Suprapubic skin (tissue), 4 donors: ENCODE measurements at regions not wholly inside any gene's neighbourhood (a gene's known extent, or its start where the extent isn't known, plus 50 kb on each side); places are given as distances from the start of the nearest gene placed in this dataset.

ENCODE experiments used
- DNase-seq, 2 donors: peaks; one replicate each; pipeline ENCODE4 v3.0.0-alpha.2; 2019; ENCODE audit warnings: low spot score in 2 of 2
- H3K27ac ChIP-seq: fragments of 200-600 bp; sonication (generic); one replicate; pipeline ENCODE4 v1.5.1; 2019
- H3K27me3 ChIP-seq: fragments of 200-600 bp; sonication (generic); one replicate; pipeline ENCODE4 v1.5.1; 2019
- H3K36me3 ChIP-seq: fragments of 200-600 bp; sonication (generic); one replicate; pipeline ENCODE4 v1.5.1; 2019
- H3K4me1 ChIP-seq: fragments of 200-600 bp; sonication (generic); one replicate; pipeline ENCODE4 v1.5.1; 2019
- H3K4me3 ChIP-seq: fragments of 200-600 bp; sonication (generic); one replicate; pipeline ENCODE4 v1.5.1; 2019; ENCODE audit warnings: mild to moderate bottlenecking
- H3K9me3 ChIP-seq: fragments of 200-600 bp; sonication (generic); one replicate; pipeline ENCODE4 v1.5.1; 2019
- CTCF ChIP-seq, 2 donors: fragments of 200-600 bp in 1 of 2; fragments of 450-650 bp in 1 of 2; sonication (generic) in 1 of 2; IDR thresholded peaks; one replicate each; pipeline ENCODE4 v1.5.1; 2016 to 2019; ENCODE audit warnings: antibody characterized with exemption in 2 of 2, mild to moderate bottlenecking in 1 of 2, moderate library complexity in 1 of 2
- EP300 ChIP-seq: sonication (generic); formaldehyde crosslinking; IDR thresholded peaks from one replicate; pipeline ENCODE4 v1.6.1; 2017; ENCODE audit warnings: antibody characterized with exemption
- POLR2A ChIP-seq, 2 donors: fragments of 450-650 bp; IDR thresholded peaks; one replicate each; pipeline ENCODE4 v1.6.1; 2017; ENCODE audit warnings: antibody characterized with exemption in 2 of 2, mild to moderate bottlenecking in 2 of 2, moderate library complexity in 2 of 2
- POLR2AphosphoS5 ChIP-seq, 3 donors: sonication (generic); formaldehyde crosslinking; IDR thresholded peaks; one replicate each; pipeline ENCODE4 v1.6.1; 2017; ENCODE audit warnings: antibody characterized with exemption in 3 of 3
- WGBS: methylation state at CpG from one replicate; pipeline ENCODE4 v1.1.5; 2018; 5-methylcytosine and 5-hydroxymethylcytosine counted together

- Histone ChIP-seq H3K27me3 (no peaks in the 10 kb centered on the region), H3K27ac (peak overlapping the region; percentile 63), H3K4me3 (no peak overlapping the region), H3K36me3 (no peaks in the 10 kb centered on the region), H3K4me1 (peaks cover 48% of the 10 kb centered on the region), H3K9me3 (no peaks in the 10 kb centered on the region)
- DNase-seq, result no peak
- 57% methylated on average over 5 of the region's 5 CpGs for WGBS
- TF ChIP-seq POLR2A (IDR thresholded peaks at IDR 0.05) (no peak), EP300 (no peak), POLR2AphosphoS5 (IDR thresholded peaks at IDR 0.05) (no peak), CTCF (IDR thresholded peaks at IDR 0.05) (no peak)
These were observed 87.7 kb downstream of the CEBPB start for GRCh38 chr20:50278377-50278683.

GRCh38 chr20:50278684-50279531, 88.3 kb downstream of the CEBPB start:
- H3K27me3 ChIP-seq, result no peaks in the 10 kb centered on the region
- H3K36me3 ChIP-seq, result no peaks in the 10 kb centered on the region
- peak overlapping the region; percentile 63 for H3K27ac ChIP-seq
- WGBS, result 63% methylated on average over 11 of the region's 17 CpGs
- no peaks in the 10 kb centered on the region for H3K9me3 ChIP-seq
- DNase-seq, result peak; percentile 72 to 91
- TF ChIP-seq EP300 (no peak), POLR2AphosphoS5 (IDR thresholded peaks at IDR 0.05) (peak in 1 of 3 donors; percentile 53), CTCF (IDR thresholded peaks at IDR 0.05) (peak; percentile 53 to 56)
- H3K4me3 ChIP-seq, result no peak overlapping the region
- H3K4me1 ChIP-seq, result peaks cover 48% of the 10 kb centered on the region

- Histone ChIP-seq H3K27me3 (no peaks in the 10 kb centered on the region), H3K4me1 (peaks cover 61% of the 10 kb centered on the region), H3K9me3 (no peaks in the 10 kb centered on the region), H3K4me3 (no peak overlapping the region), H3K36me3 (no peaks in the 10 kb centered on the region), H3K27ac (no peak overlapping the region)
- peak in 1 of 2 donors; percentile 48 for DNase-seq
- TF ChIP-seq POLR2AphosphoS5 (IDR thresholded peaks at IDR 0.05), result no peak
- no peak for TF ChIP-seq EP300
- no peak for TF ChIP-seq POLR2A (IDR thresholded peaks at IDR 0.05)
- TF ChIP-seq CTCF (IDR thresholded peaks at IDR 0.05), result no peak
- WGBS, result 75% methylated on average over 7 of the region's 8 CpGs
These were observed 89.6 kb downstream of the CEBPB start for GRCh38 chr20:50279988-50280850.

GRCh38 chr20:50280851-50281655, 90.4 kb downstream of the CEBPB start:
- no peak overlapping the region for H3K4me3 ChIP-seq
- TF ChIP-seq EP300, result no peak
- no peak for TF ChIP-seq POLR2A (IDR thresholded peaks at IDR 0.05)
- TF ChIP-seq POLR2AphosphoS5 (IDR thresholded peaks at IDR 0.05), result no peak
- no peak for TF ChIP-seq CTCF (IDR thresholded peaks at IDR 0.05)
- WGBS, result 86% methylated on average over 9 of the region's 9 CpGs
- H3K27me3 ChIP-seq, result no peaks in the 10 kb centered on the region
- H3K36me3 ChIP-seq, result no peaks in the 10 kb centered on the region
- H3K4me1 ChIP-seq, result peaks cover 69% of the 10 kb centered on the region
- DNase-seq, result no peak
- H3K27ac ChIP-seq, result no peak overlapping the region
- H3K9me3 ChIP-seq, result no peaks in the 10 kb centered on the region
